ENCODE measurements at regions not wholly inside any gene's neighbourhood (a gene's known extent, or its start where the extent isn't known, plus 50 kb on each side); places are given as distances from the start of the nearest gene placed in this dataset.
A peak's percentile ranks its signal among the peaks of the same experiment; 100 is the strongest.

DNA sequence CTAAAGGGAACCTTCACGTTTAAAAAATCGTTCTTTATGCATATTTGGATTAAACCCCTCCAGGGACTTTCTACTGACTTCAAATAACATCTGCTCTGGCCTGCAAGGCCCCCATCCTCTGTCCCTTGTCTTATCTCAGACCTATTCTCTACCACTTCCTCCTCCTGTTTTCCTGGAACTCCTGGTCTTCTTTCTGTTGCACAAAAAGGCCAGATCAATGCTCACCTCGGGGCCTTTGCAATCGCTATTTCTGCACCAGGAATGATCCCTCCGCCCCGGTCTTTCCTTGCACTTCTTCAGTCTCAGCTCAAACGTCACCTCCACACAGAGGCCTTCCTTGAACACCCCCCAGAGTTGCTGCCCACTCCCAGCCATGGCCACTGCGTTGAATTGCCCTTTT is 57.6 kb upstream of the BEGAIN start:
- Histone ChIP-seq H3F3A (ENCODE audit: low read length, unreplicated experiment) (no peaks in the 10 kb centered on the region), H2AFZ (ENCODE audit: low read length) (no peak overlapping the region), H3K27ac (ENCODE audit: low read length) (no peak overlapping the region), H3K9me3 (ENCODE audit: low read length) (no peaks in the 10 kb centered on the region), H3K4me2 (ENCODE audit: low read length) (no peak overlapping the region), H3K79me2 (ENCODE audit: low read length) (no peaks in the 10 kb centered on the region), H3K4me1 (ENCODE audit: insufficient read depth, low read length) (peaks cover 16% of the 10 kb centered on the region), H3K27me3 (ENCODE audit: low read length) (no peaks in the 10 kb centered on the region), H3K4me3 (ENCODE audit: low read length) (no peak overlapping the region), H4K20me1 (ENCODE audit: low read length) (no peaks in the 10 kb centered on the region), H3K9me2 (replicated peaks; ENCODE audit: low read length) (no peaks in the 10 kb centered on the region), H3K36me3 (ENCODE audit: low read depth, low read length) (no peaks in the 10 kb centered on the region), H3K9ac (ENCODE audit: low read length) (no peak overlapping the region)
- intact Hi-C loops (cut with micrococcal nuclease), result loop anchor here (1.0 to 10.0 kb wide), 4 partner anchors 100 to 259 kb away; no protein-coding TSS in a partner anchor
- ChIA-PET POLR2A (ENCODE audit: unreplicated experiment) (no interaction called here), CTCF (interaction anchor here (0.7 to 1.5 kb wide), 2 partner anchors 205 to 227 kb away, joined by 3 to 34 read pairs; no protein-coding TSS in a partner anchor)
- BruUV-seq (replicated peaks), result no TSS peak
- DNase-seq, result no peak
- TF ChIP-seq EZH2phosphoT487 (IDR thresholded peaks at IDR 0.05; ENCODE audit: borderline replicate concordance, low read length), result no peak
- no peak for TF ChIP-seq EZH2 (IDR thresholded peaks at IDR 0.05; ENCODE audit: low read length, unreplicated experiment)
- TF ChIP-seq, protein P1, sequence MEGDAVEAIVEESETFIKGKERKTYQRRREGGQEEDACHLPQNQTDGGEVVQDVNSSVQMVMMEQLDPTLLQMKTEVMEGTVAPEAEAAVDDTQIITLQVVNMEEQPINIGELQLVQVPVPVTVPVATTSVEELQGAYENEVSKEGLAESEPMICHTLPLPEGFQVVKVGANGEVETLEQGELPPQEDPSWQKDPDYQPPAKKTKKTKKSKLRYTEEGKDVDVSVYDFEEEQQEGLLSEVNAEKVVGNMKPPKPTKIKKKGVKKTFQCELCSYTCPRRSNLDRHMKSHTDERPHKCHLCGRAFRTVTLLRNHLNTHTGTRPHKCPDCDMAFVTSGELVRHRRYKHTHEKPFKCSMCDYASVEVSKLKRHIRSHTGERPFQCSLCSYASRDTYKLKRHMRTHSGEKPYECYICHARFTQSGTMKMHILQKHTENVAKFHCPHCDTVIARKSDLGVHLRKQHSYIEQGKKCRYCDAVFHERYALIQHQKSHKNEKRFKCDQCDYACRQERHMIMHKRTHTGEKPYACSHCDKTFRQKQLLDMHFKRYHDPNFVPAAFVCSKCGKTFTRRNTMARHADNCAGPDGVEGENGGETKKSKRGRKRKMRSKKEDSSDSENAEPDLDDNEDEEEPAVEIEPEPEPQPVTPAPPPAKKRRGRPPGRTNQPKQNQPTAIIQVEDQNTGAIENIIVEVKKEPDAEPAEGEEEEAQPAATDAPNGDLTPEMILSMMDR (conservative IDR thresholded peaks at IDR 0.05; ENCODE audit: low read depth, low read length), result no peak
- ATAC-seq, result no peak

DNA sequence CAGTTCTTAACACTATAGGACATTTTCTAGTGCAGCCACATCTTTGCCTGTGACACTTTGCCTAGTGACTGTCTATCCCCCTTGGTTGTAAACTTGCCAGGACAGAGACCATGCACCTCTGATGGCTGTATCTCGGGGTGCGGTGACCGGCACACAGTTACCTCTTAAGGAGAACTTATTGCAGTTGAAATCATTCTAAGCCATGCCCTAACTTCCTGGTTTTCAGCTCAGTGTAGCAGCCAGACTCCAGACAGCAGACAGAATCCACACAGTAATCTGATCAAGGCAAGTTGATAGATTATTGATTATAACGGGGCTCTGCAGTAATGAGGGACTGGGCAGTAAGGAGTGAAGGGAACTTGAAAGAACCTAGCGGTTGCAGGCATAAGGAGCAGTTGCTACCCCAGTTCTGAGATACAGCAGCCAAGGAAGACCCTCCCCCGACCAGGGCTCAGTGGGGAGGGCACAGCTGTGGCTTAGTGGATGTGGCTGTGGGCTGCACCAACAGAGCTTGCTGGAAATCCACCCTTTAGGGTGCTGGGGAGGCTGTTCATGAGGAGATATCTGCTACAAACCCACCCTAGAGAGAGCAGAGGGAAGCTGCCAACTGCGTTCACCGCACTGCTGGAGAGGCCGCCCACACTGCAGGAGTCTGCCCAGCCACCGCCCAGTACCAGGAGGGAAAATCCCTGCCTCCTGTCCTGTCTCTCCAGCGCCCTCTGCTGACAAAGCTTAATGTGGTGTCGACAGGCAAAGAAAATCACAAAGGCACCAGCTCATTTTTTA is 58.2 kb upstream of the BEGAIN start:
- Histone ChIP-seq H3K36me3 (ENCODE audit: low read depth, low read length) (no peaks in the 10 kb centered on the region), H2AFZ (ENCODE audit: low read length) (peak overlapping the region; percentile 67), H3K27me3 (ENCODE audit: low read length) (no peaks in the 10 kb centered on the region), H3K27ac (ENCODE audit: low read length) (no peak overlapping the region), H4K20me1 (ENCODE audit: low read length) (no peaks in the 10 kb centered on the region), H3K4me3 (ENCODE audit: low read length) (no peak overlapping the region), H3K9me2 (replicated peaks; ENCODE audit: low read length) (no peaks in the 10 kb centered on the region), H3K79me2 (ENCODE audit: low read length) (no peaks in the 10 kb centered on the region), H3K4me2 (ENCODE audit: low read length) (peak overlapping the region; percentile 67), H3F3A (ENCODE audit: low read length, unreplicated experiment) (no peaks in the 10 kb centered on the region), H3K9me3 (ENCODE audit: low read length) (no peaks in the 10 kb centered on the region), H3K4me1 (ENCODE audit: insufficient read depth, low read length) (peaks cover 16% of the 10 kb centered on the region), H3K9ac (ENCODE audit: low read length) (no peak overlapping the region)
- peak; percentile 88 for ATAC-seq
- BruUV-seq (replicated peaks), result no TSS peak
- TF ChIP-seq EZH2phosphoT487 (IDR thresholded peaks at IDR 0.05; ENCODE audit: borderline replicate concordance, low read length), result no peak
- TF ChIP-seq, protein P1 (conservative IDR thresholded peaks at IDR 0.05; ENCODE audit: low read depth, low read length), result peak; percentile 87
- POLR2A ChIA-PET (ENCODE audit: unreplicated experiment), result interaction anchor here (0.6 kb wide), 1 partner anchor 18 kb away, joined by 3 read pairs; no protein-coding TSS in a partner anchor
- DNase-seq, result peak; percentile 90
- intact Hi-C loops (cut with micrococcal nuclease), result loop anchor here (1.0 to 10.0 kb wide), 4 partner anchors 101 to 260 kb away; no protein-coding TSS in a partner anchor
- CTCF ChIA-PET, result interaction anchor here (0.5 to 1.9 kb wide), 11 partner anchors 8 to 261 kb away, joined by 3 to 49 read pairs (median 4); no protein-coding TSS in a partner anchor

DNA sequence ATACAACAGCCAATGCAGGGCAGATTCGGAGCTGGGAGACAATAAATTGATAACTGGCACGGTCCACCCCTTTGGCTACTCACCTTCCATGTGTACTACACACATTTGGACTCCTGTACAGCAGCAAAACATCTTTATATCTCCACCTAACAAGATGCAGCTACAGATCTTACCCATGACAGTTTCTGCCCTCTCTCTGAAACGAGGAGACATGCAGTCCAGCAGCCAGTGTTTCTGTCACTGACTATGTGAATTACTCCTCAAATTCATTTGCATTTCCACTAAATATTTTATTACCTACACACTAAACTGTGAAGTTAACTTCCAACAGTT is 58.7 kb upstream of the BEGAIN start:
- BruUV-seq (replicated peaks), result no TSS peak
- intact Hi-C loops (cut with micrococcal nuclease), result loop anchor here (1.0 to 10.0 kb wide), 4 partner anchors 101 to 261 kb away; no protein-coding TSS in a partner anchor
- Histone ChIP-seq H2AFZ (ENCODE audit: low read length) (no peak overlapping the region), H3K4me1 (ENCODE audit: insufficient read depth, low read length) (peaks cover 16% of the 10 kb centered on the region), H4K20me1 (ENCODE audit: low read length) (no peaks in the 10 kb centered on the region), H3K9ac (ENCODE audit: low read length) (no peak overlapping the region), H3K79me2 (ENCODE audit: low read length) (no peaks in the 10 kb centered on the region), H3F3A (ENCODE audit: low read length, unreplicated experiment) (no peaks in the 10 kb centered on the region), H3K27me3 (ENCODE audit: low read length) (no peaks in the 10 kb centered on the region), H3K9me2 (replicated peaks; ENCODE audit: low read length) (no peaks in the 10 kb centered on the region), H3K4me3 (ENCODE audit: low read length) (no peak overlapping the region), H3K4me2 (ENCODE audit: low read length) (no peak overlapping the region), H3K27ac (ENCODE audit: low read length) (no peak overlapping the region), H3K36me3 (ENCODE audit: low read depth, low read length) (no peaks in the 10 kb centered on the region), H3K9me3 (ENCODE audit: low read length) (no peaks in the 10 kb centered on the region)
- DNase-seq (no peak), ATAC-seq (no peak)
- ChIA-PET CTCF (interaction anchor here (0.5 to 1.9 kb wide), 11 partner anchors 9 to 262 kb away, joined by 3 to 49 read pairs (median 4); no protein-coding TSS in a partner anchor), POLR2A (ENCODE audit: unreplicated experiment) (interaction anchor here (0.6 kb wide), 1 partner anchor 19 kb away, joined by 3 read pairs; no protein-coding TSS in a partner anchor)
- TF ChIP-seq EZH2phosphoT487 (IDR thresholded peaks at IDR 0.05; ENCODE audit: borderline replicate concordance, low read length), result no peak
- TF ChIP-seq, protein P1 (conservative IDR thresholded peaks at IDR 0.05; ENCODE audit: low read depth, low read length), result peak; percentile 6; the same call in 1 of the 2 replicates
- no peak for TF ChIP-seq EZH2 (IDR thresholded peaks at IDR 0.05; ENCODE audit: low read length, unreplicated experiment)
